GM04503 (cell line): ENCODE measurements at regions not wholly inside any gene's neighbourhood (a gene's known extent, or its start where the extent isn't known, plus 50 kb on each side); places are given as distances from the start of the nearest gene placed in this dataset.

Experiments
- DNase-seq: peaks from one replicate; pipeline ENCODE4 v3.0.0-alpha.2; 2012; ENCODE audit warnings: low read depth

GRCh38 chr2:217273162-217273561 is 413.3 kb upstream of the TNP1 start:
- no peak for DNase-seq

DNA sequence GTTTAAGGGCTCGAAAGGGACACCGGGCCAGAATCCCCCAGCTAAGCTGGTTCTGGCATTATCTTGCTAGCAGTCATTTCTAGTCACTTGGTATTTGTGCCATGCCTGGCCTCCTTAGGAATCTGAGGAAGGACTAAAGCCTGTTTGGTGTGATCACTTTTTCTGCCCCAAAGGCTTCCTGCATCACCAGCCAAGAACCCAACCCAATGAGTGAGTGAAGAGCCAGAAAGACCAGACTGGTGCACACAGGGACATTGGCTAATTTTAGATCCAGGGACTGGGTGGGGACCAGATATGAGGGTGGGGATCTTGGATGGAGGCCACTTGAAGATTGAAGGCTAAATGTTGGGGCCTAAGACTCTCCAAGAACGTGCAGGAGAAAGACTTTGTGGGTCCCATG is 411.9 kb upstream of the TNP1 start:
- DNase-seq, result no peak

GRCh38 chr2:217270485-217271121 is 410.7 kb upstream of the TNP1 start:
- DNase-seq, result no peak

GRCh38 chr2:217269701-217270484 is 410.0 kb upstream of the TNP1 start:
- no peak for DNase-seq

DNA sequence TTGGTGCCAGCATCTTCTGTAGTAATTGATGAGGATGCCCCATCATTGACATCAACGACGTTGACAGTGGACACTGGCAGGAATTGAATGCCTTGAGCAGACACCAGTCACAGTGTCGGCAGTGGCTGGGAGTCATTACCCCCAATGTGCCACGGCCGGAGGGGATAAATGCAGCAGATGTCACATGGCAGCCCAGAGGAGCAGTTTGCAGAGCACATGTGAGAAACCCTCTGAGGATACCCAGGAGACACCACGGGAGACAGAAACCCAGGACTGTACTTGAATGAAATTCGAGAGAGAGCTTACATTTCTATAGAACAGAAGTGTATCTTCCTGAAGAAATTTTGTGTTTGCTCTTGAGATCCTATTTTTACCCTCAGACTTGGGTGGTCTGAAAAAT is 409.1 kb upstream of the TNP1 start:
- no peak for DNase-seq

DNA sequence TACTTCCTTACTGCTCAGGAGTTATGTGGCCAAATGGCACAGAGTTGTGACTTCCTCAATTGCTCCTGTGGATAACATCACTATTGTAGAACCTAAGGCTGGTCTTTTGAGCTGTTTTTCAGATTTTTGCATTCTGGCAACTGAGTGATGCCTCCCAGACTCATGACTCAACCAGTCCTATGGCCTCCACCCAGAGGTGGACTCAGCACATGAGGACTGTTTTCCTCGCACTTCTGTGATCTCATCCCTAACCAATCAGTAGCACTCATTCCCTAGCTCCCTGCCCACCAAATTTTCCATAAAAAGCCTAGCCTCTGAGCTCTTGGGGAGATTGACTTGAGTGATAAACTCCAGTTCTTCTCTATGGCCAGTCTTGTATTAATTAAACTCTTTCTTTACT is 407.9 kb upstream of the TNP1 start:
- no peak for DNase-seq

- no peak for DNase-seq
Observed at GRCh38 chr2:217263756-217264155, 403.9 kb upstream of the TNP1 start.

DNA sequence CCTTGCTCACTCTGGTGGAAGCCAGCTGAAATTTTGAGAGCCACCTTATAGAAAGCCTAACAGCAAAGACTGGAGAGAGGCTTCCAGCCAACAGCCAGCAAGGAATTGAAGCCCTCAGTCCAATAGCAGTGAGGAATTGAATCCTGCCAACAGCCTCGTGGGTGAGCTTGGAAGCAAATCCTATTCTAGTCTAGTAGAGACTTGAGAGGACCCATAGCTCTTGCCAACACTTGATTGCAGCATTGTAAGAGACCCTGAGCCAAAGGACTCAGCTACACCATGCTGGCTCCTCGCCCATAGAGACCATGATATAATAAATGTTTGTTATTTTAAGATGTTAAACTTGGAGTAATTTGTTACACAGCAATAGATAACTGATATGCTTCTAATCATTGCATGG is 403.0 kb upstream of the TNP1 start:
- no peak for DNase-seq

DNA sequence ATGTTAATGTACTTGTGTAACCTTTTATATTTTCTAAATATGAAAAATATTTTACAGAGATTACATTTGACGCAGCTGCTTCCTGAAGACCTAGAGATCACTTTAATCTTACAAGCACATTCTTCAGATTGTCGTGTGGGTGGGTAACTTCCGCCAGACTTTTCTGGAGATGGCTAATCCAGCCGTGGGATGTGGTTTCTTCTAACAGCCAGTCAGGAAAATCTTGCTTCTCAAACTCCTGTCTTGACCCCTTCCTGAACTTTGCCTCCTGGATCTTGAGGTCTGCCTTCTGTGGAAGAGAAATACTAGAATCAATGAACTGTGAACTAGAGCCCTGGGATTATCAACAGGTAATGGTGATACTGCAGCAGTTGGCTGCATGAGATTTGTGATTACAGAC is 401.6 kb upstream of the TNP1 start:
- no peak for DNase-seq

GRCh38 chr2:217260441-217261115 is 400.7 kb upstream of the TNP1 start:
- DNase-seq, result no peak

GRCh38 chr2:217258170-217258569 is 398.3 kb upstream of the TNP1 start:
- no peak for DNase-seq

- DNase-seq, result no peak
Observed at GRCh38 chr2:217256251-217256650, 396.4 kb upstream of the TNP1 start.

DNA sequence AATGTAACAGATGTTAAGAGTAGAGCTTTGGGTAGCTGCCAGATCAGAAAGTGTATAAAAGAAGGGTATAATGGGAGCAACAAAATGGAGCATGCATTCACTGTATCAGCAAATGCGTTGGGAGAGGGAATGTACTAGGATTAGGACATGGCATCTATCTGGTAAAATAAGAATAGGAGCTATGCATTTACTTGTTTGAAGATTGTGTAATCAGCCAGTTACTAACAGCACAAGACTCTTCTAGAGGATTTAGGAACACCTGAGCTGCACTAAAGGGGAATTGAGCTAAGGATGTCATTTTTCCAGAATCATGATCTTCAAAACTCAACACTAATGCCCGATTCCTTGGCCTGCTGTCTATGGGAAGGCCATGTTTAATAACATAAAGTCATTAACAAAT is 394.2 kb upstream of the TNP1 start:
- DNase-seq, result no peak

DNA sequence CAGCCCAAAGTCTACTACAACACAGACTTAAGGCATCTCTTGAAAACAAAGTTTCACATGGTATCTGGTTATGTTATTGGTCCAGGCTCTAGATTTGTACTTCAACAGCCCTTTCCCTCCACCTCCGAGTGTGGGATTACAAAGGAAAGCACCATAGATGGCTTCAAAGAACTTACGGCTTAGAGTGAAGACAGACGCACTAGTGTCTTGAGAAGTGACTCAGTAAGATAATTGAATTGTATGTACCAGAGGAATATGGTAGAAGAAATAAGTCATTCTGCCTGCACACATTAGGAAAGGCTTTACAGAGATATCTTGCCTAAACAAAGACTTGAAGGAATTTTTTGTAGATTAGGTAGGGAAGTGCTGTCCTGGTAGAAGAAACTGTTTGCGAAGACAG is 392.3 kb upstream of the TNP1 start:
- DNase-seq, result no peak

- no peak for DNase-seq
Observed at GRCh38 chr2:217250013-217250524, 390.2 kb upstream of the TNP1 start.

GRCh38 chr2:217249121-217250012 is 389.5 kb upstream of the TNP1 start:
- DNase-seq, result no peak

DNA sequence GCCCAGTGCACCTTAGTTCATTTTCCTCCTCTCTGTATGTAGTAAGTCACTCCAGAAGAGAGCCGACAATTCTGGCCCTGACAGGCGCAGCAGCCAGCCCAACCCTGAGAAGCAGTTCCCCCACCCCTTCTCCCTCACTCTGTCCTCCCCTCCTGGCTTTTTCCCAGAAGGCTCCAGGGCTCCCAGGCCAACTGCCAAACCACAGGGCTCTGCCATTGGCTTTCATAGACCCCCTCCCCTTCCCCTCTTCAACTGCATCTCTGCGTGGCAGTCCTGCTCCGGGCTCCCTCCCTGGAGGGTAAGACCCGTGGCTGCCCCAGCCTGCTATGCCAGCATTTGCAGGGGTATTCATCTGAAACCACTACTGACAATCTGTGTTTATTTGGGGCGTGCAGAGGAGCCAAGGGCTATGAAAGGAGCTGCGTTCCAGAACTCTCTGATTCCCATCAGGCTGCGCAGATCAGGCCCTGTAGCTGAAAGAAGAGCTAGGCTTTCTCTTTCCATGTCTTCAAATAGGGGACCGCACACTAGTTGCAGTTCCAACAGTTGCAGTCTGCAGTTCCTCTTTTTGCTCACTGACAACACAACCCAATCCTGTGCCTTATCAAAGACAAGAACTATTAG is 388.6 kb upstream of the TNP1 start:
- DNase-seq, result no peak

DNA sequence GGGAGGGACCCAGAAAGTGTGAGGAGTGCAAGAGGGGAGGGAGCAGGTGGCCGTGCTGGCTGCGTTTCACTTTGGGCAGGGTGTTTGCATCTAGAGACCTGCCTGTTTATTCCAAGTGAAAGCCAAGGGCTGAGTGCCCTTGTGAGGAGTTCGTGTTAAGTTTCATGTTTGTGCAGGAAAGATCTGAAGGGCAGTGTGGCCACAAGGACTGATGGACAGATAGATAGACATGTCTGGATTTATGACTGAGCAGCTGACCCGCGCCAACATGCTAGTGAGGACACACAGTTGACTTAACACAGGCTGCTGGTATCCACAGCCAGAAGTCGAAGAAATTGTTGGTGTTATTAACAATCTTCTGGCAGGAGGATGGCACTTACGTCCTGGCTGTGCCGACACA is 387.6 kb upstream of the TNP1 start:
- no peak for DNase-seq

DNA sequence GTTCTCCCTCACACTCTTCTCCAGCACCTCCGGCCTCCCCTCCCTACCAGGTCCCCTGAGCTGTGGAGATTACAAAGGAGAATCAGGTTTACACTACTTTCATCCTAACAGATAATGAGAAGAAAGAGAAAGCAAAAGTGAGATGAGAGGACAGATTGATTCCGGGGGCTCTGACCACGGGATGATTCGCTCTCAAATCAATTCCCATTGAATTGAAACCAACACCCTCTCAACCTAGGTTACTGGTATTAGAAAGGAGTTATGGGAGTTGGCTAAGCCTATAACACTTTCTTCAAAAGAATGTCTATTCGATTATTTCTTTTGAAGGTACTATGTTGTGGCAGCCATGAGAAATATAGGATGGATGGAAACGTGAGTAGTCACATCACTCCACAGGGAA is 386.2 kb upstream of the TNP1 start:
- no peak for DNase-seq

- no peak for DNase-seq
Observed at GRCh38 chr2:217244815-217245214, 385.0 kb upstream of the TNP1 start.

GRCh38 chr2:217242947-217243346 is 383.1 kb upstream of the TNP1 start:
- no peak for DNase-seq

- DNase-seq, result no peak
Observed at GRCh38 chr2:217231724-217232123, 371.9 kb upstream of the TNP1 start.
